HG02885 (cell line): ENCODE measurements at regions not wholly inside any gene's neighbourhood (a gene's known extent, or its start where the extent isn't known, plus 50 kb on each side); places are given as distances from the start of the nearest gene placed in this dataset.

Experiments
- ATAC-seq: cut with Tn5 transposase; IDR thresholded peaks from one replicate; pipeline ENCODE4 v1.9.1; 2021; ENCODE audit warnings: mild to moderate bottlenecking; ENCODE audit not compliant: unreplicated experiment, poor library complexity

DNA sequence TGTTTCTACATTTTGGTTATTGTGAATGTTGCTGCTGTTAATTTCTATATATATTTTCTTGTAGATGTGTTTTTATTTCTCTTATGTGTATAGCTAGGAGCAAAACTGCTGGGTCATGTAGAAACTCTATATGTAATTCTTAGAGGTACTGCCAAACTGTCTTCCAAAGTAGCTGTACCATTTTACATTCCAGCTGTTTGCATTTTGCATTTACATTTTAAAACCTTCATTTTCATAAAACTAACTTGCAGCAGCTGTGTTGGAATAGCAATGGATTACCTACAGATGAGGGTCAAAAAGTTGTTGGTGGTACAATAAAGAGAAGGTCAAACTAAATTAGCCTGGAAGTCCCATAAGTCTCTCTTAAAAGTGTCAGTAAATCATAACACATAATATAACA, 1109.7 kb downstream of the FLRT2 start:
- no peak for ATAC-seq

DNA sequence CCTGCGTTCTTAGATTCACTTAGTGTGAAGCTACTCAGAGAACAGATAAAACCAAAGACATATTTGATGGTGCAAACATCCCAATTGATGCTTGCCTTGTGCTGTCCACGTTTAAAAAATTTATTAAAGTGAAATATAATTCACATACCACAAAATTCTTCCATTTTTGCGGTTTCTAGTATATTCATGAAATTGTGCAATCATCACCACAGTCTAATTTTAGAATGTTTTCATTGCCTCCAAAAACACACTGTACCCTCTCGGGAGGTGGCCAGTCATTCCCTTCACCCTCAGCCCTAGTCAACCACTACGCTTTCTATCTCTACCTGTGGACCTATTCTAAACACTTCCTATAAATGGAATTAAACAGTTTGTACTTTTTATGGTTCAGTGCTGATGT, 1109.2 kb downstream of the FLRT2 start:
- ATAC-seq = no peak

DNA sequence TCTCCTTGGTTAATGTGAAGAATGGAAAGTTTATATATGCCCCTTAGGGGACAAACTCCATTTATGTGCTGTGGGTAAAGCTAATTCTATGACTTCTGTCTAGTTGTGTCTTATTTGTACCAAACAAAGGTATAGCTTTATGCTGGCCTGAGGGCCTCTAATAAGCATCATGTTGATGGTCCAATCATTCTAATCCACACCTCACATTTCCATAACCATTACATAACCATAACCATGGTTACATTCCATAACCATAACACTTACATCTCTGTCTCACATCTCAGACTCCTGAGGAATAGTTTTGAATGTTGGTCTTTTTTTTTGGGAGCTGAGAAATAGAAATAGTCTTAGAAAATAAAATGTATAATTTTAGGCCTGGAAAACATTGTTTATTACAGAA, 1097.1 kb downstream of the FLRT2 start:
- ATAC-seq = no peak

DNA sequence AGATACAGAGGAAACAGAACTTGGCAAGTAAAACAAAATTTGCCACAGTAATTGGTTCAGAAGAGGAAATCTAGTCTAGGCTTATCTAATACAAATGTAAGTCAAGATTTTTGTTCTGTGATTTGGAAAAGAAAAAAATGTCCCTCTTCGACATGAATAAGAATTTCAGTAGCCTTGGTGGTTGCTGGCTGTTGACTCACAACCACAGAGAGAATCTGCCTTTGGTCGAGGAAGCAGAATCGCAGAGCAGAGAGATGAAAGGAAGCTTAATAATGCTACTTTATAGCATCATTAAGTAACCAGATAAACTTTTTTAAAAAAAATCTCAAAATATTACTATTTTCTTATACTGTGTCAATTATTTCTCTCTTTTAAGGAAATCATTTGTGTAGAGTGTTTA, 1096.6 kb downstream of the FLRT2 start:
- ATAC-seq = no peak

DNA sequence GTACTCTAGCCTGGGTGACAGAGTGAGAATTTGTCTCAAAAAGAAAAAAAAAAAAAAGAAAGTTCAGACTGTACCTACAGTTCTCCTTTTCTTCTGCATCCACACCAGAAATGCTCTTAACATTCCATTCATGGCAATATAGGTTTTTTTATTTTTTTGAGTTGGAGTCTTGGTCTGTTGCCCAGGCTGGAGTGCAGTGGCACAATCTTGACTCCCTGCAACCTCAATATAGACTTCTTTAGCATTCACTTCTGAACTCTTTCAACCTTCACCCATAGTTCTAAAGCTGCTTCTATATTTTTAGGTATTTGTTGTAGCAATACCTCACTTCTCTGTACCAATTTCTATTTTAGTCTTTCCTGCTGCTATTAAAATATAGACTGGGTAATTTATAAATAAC, 1095.7 kb downstream of the FLRT2 start:
- no peak for ATAC-seq

DNA sequence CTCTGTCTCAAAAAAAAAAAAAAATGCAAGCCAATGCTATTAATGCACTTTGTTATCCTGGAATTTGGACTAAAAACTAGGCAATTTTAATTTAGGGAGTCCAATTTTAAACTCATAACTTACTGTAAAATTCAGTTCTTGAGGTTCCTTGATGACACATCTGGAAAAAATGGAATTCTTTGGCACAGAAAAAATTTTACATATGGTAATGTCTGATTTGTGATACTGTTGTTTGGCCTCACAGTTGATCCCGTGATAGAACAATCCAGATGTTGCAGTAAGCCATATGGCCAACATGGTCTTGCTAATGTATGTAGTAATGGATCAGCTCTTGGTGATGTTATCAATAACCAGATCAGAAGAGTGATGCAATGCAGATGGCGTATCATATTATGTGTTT, 1089.8 kb downstream of the FLRT2 start:
- ATAC-seq = no peak

DNA sequence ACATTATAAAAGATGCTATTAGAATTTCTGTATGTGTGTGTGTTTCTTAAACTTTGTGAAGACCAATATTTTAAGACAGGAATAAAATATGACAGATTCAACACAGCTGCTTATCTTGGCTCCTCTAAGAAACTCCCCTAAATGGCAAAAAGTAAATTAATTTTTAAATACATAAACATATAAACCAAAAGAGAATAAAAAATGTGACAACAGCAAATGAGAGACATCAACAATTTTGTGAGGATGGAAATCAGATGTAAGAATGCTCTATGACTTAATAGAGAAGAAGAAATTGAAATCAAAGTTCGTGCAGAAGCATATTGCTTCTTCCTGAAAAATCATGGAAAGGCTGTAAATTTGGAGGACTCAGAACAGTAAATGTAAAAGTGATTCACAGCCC, 1083.8 kb downstream of the FLRT2 start:
- ATAC-seq = no peak

DNA sequence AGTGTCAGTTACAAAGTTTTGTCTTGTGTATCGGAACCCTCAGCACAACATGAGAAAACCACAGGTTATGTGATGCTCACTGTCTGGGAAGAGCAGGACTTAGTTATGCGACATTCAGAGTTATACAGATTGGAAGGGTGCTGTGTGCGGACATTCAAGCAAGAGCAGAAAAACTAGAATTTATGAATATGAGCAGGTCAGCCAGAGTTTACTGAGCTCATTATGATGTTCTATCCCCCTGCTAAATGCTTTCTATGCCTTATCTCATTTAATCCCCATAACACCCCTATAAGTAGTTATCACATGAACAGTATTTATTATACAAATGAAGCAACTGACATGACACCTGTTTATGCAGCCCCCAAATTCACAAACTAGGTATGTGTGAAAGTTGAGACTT, 1083.2 kb downstream of the FLRT2 start:
- ATAC-seq = no peak

DNA sequence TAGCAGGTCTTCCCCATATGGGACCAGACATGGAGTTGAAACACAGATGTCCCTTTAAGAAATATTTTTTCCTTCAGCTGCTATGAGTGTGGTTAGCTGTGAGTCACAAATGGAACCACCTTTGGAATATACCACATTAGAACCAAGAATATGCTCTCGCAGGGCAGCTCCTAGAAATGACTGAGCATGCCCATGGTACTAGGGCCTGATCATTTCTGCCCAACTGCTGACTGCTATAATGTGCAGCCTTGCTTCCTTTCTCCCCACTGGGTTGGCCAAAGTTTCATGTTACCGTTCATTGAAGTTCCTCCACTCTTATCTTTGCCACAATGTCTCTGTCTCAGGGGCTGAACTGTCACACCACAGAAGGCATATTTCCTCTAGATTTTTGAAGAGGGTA, 1074.6 kb downstream of the FLRT2 start:
- ATAC-seq = no peak

DNA sequence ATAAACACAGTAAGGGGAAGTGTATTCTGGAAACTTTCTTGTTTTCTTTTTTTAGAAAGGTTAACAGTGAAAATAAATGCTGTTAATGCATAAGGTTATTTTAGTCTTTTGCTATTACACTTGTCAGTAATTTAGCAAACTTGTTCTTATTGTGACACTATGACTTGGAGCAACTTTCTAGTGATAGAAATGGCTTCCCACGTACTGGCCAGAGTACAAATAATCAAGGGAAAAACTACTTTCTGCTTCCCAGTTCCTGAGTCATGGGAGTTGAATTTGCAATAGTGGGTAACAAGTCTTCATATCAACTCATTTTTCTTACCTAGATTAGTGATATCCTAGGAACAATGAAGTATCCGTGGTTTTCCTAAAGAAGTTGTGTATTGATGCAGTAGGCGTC, 1072.3 kb downstream of the FLRT2 start:
- ATAC-seq = no peak

DNA sequence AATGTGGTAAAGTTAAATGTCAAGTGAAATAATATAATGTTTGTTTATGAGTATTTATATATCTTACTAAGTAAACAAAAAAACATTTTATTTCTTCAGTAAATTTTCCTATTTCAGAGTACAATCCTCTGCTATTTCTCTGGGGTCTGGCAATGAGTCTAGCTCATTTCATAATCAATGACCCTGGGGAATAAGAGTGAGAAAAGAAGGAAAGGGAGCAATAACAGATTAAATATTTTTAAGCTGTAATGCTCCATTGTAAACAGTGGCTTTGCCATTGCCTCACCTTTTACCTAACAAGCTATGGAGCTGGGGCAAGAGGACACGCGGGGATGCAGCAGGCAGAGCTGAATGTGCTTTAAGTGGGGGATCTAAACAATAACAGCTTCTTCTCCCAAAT, 1071.9 kb downstream of the FLRT2 start:
- ATAC-seq = no peak

DNA sequence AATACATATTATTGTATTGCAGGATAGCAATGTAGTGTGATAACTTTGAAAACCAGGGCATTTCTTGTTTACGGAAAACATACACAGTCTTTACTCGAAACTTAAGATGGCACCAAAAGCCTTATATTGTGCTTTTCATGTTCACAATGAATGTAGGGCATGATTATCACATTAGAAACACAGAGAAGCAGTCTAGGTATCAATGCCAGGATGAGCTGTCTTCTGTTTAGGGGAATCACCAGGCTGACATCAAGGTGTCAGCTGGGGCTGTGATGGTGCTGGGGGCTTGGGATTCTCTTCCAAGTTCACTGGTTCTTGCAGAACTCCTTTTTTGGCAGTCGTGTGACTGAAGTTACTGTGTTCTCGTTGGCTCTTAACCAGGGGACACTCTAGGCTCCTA, 1067.3 kb downstream of the FLRT2 start:
- ATAC-seq = no peak

DNA sequence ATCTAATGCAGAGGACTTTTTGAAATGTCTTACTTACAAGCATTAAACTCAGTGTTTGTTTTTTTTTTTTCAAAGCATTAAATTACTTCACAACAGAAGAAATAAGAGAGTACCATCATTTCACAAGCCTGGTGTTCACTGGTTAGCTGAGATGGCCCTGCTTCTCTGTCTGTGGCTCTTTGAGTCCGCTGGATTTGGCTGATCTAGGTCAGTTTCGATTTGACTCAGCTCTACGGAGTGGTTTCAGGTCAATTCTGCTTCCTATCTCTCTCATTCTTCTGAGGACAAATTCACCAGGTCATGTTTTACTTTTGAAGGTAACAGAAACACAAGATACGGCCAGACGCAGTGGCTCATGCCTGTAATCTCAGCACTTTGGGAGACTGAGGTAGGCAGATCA, 1066.1 kb downstream of the FLRT2 start:
- no peak for ATAC-seq

DNA sequence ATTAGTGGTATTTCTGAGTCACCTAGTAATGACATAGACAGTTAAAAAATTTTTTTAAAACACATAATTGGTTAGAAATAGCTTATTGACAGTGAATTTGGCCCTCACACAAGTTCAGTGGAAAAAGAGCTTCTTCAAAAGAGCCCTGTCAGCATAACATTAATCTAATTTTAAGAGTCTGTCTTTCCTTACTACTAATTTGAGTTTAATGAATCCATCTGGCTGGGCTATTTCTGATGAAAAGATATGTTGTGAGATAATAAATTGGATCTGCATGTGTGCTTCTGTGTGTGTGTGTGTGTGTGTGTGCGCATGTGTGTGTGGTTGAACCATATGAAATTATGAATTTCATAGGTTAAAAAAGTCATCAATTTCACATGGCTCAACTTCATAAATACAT, 1045.2 kb downstream of the FLRT2 start:
- ATAC-seq = no peak

DNA sequence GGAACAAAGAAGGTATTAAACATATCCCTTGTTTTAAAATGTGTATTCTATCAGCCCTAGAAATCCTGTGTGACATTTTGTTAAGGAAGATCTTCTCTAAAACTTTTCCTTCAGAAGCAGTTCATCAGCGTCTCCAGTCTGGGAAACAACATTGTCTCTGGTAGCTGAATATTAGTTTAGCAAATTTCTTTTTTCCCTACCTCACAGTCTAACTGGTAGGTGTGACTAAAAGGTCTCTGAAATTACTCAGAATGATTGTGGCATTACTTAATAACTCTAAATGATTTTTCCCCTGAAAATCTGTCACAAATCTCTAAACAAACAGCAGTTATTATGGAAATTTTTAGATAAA, 1044.8 kb downstream of the FLRT2 start:
- no peak for ATAC-seq

DNA sequence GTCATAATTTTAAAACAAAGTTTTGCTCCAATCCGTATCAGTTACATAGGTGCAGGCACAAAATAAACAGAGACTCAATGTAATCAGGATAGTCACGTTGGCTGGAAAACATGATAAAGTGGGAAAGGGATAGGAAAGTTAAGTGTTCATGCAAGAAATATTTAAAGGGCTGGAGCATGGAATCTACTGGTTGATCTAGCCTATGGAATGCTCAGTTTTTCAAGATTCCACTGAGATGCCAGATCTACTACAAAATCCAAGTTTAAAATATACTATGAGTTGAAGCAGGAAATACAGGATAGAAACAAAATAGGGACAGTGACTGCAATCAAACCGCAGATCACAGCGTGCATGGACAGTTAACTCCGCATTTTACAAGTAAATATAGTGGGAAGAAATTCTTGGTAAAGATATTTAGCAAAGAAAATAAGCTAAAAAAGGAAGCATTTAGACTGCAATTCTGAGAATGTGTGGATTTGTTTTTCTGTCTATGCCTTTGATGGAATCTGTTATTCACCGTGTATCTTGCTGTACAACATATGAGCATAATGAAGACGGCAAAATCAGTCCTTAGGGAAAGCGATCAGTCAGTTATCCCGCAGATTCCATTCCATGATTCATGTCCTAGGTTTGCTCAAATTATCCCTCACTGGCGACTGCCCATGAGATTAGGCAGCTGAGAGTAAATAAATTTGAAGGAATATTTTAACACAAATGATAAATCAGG, 1044.3 kb downstream of the FLRT2 start:
- no peak for ATAC-seq

DNA sequence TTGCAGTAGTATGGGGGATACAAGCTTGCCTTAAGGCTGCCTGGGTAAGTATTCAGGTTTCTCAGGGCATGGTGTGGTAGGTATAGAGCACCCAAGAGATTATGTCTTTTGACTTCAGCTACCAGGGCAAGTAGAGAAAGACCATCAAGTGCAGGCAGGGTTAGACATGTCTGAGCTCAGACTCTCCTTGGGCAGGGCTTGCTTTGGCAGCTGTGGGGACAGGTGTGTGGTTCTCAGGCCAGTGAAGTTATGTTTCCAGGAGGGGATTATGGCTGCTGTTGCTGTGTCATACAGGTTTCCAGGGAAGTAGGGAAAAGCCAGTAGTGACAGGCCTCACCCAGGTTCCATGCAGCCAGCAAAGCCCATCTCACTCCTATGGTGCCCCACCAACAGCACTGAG, 1040.4 kb downstream of the FLRT2 start:
- no peak for ATAC-seq

DNA sequence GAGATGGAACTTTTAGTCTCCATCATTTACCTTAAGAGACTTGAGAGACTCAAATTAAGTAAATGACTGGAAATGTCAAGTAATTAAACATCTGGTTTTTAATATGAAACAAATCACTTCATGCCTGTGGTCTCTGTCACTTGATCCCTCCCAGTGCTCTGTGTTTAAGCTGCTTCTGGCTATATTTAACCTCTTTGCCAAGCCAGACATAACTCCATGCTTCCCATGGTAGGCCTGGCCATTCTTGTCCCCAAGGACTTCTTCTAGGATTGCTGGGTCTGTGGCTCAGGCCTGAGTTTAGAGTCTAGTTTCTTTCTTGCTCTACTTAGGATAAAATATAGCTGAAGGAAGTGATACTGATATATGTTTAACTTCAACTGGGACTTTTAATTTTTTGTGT, 1013.6 kb downstream of the FLRT2 start:
- ATAC-seq = no peak

DNA sequence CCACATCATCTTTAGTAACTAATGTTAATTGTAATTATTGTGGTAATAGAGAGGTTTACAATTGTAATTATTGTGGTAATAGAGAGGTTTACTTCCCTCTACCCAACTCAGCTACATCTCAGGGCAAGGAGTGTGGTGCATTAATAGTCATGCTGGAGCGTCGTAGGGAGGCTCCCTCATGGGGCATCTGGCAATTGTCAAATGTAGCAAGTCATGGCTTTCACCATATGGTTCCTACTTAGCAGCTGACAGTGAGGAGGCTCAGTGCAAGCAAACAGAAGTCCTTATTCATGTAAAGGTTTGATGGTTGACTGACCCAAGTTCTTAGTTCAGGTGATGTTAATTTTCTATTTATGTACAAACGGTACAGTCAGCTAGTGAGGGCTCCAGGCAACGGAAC, 1012.0 kb downstream of the FLRT2 start:
- no peak for ATAC-seq

DNA sequence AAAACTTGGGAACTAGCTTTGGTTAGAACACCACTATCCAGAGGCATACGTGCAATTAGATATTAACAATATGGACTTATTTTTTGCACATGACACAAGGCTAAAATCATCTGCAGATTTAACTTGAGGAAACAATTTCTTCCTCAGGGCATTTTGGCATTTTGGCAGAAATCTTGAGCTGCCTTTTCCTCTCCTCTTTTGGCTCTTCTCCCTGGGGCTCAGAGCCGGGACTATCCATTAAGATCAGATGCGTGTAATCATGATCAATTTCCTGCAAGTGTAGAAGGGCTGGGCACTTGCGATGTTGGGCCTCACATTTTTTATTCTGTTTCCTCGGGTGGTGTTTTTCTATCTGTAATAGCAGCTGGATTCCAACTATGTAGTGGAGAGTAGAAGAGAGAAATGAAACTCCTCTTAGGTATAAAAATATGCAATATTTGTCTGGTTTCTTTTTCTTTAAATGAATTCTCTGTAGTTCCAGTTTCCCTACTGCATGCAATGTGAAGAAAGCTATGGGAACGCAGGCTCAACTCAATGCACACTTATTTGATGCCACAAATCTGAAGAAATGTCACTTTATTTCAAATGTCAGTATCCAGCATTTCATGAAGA, 1010.8 kb downstream of the FLRT2 start:
- ATAC-seq = no peak

DNA sequence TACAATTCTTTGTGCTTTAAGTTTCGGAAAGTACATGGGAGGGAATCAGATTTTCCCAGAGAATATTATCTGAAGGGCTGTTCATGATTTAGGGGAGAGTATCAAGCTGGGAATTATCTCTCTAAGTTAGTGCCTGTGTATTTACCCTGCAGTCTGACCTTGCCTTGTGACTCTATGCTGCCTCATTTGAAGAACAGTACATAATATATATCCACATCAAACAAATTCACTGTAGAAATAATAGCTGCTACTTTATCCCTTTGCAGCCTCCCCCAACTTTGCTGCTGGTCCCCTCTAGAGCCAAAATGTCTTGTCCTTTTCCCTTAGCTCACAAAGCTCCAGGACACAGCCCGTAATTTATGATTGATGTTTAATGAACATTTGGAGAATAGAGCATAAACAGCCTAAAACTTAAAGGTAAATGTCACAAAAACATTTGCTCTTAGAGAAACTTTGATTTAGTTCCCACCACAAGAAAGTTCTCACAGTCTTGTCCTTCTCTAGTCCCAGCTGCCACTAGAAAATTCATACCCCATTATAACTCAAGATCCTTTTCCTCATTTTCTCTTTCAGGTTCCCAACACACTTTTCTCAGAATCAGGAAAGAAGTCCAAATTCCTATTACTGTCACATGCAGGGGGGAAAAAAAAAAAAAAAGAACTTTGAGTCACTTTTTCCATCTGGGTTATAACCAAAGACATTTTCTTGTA, 1009.6 kb downstream of the FLRT2 start:
- no peak for ATAC-seq

DNA sequence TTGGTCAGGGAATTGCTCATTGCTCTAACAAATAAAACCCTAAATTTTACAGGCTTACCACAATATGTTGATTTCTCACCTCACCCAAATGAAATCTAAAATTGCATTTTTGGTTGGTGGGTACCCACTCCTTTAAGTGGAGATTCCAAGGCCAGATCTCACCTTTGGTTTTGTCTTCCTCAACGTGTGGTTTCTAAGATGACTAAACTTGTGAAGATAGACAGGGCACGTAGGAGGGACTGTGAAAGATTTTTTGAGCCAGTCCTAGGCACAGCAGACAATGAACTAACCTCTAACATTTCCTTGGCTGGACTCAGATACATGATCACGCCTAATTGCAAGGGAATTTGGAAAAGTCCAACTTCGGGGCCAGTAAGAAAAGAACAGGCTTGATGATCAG, 1003.9 kb downstream of the FLRT2 start:
- no peak for ATAC-seq
